ENCODE measurements at regions not wholly inside any gene's neighbourhood (a gene's known extent, or its start where the extent isn't known, plus 50 kb on each side); places are given as distances from the start of the nearest gene placed in this dataset.

- DNase-seq = peak; percentile 63
Measured at GRCh38 chr3:39000008-39000450, 51.7 kb downstream of the SCN11A start.

GRCh38 chr3:38998086-38998485 lies 53.7 kb downstream of the SCN11A start:
- no peak for DNase-seq

DNA sequence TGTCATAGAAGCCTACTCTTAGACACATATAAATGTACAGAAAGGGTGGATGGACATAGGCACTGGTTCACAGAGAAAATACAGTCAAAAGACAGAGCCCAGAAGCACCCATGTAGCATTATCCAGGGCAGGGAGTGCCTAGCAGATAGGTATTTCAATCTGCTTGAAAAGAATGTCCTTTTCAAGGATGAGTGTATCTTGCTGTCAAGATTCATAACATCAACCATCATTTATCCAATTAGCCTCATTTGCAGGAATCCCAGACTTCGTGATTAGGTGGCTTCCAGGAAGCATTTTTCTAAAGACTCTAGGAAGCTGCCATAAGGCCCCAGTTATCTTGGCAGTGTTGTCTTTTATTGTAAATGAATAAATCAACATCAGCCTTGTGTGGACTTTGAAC lies 55.6 kb downstream of the SCN11A start:
- no peak for DNase-seq

GRCh38 chr3:38994251-38994650 lies 57.5 kb downstream of the SCN11A start:
- no peak for DNase-seq

DNA sequence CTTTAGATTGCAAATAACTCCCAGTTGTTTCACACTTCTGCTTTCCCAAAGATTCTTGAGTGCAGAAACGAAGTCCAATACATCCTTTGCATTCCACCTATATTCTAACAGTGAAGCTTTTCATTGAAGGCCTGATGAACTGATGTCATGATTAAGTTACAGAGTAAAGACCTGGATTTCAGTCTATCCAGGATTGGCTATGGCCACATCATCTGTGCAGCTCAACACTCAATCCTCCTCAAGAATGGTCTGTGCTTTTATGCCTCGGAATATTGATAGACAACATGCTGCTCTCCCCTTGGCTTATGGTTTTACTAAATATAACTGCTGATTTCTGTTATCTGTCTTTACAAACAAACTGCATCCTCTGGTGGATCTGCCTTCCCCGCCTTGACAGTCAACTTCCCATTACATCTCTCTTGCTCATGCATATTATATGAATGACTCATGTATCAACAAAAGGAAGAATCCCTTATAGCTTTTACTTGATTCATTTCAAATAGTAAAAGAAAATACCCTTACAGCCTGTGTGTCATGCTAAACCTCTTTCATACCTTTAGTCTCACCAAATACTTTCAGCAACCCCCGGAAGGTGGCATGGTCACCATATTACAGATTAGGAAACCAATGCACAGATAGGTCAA lies 59.5 kb downstream of the SCN11A start:
- no peak for DNase-seq

GRCh38 chr3:38990621-38991020 lies 61.1 kb downstream of the SCN11A start:
- no peak for DNase-seq

DNA sequence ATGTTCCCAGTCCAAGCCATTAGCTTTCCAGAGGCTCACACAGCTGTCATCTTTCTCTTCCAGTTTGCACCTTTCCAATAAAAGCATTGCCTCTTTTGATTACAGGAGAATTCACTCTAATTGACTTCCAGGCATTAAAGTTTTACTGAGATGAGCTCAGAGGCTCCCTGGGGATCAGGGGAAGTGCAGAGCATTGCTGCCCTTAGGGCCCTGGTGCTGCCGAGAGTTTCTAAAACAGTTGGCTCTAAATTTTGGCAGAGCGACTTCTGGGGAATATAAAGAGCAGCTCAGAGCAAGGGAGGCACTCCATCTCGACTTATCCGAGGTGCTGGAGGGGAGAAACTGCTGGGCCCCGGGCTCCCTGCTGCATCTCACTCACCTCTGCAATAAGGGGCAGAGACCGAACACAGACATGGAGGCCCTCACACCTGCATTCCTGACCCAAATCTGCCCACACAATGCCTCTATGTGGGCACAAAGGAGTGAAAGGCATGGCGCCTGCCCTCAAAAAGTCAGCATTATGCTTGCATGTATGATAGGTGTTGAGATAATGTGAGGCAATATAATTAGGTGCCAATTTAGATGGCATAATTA lies 61.7 kb downstream of the SCN11A start:
- peak; percentile 19 for DNase-seq

GRCh38 chr3:38988955-38989354 lies 62.8 kb downstream of the SCN11A start:
- no peak for DNase-seq

- DNase-seq = no peak
Measured at GRCh38 chr3:38987456-38987855, 64.3 kb downstream of the SCN11A start.

DNA sequence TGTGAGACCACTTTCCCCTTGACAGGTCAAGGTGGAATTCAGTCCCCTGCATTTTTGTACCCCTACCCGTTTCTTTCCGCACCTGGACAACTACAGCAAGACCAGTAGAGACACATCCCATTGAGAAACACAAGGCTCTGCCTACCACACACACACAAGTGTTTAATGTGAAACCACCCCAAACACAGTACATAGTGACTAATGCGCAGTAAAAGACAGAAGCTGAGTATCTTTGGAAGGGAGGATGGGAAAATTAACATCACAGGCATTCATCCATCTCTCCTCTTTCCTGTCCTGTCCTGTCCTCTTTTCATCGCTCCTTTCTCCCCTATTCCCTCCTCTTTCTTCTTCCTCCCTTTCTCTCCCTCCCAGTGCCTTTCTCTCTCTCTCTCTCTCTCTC lies 64.8 kb downstream of the SCN11A start:
- no peak for DNase-seq

DNA sequence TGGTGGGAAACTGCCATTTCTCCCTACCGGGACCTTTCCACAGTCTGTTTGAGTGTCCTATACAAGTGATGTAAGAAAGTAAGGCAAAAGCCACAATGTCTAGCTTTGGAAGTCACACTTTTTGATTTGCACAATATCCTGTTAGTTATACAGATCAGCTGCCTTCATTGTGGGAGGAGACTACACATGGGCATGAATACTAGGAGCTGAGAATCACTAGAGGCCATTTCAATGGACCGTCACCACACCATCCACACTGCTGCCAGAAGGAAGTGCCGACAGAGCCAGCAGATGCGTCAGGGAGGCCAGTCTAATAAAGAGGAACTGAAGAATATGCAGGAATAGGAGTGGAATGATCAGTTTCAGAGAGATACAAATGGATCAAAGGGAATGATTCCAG lies 65.8 kb downstream of the SCN11A start:
- DNase-seq = no peak

DNA sequence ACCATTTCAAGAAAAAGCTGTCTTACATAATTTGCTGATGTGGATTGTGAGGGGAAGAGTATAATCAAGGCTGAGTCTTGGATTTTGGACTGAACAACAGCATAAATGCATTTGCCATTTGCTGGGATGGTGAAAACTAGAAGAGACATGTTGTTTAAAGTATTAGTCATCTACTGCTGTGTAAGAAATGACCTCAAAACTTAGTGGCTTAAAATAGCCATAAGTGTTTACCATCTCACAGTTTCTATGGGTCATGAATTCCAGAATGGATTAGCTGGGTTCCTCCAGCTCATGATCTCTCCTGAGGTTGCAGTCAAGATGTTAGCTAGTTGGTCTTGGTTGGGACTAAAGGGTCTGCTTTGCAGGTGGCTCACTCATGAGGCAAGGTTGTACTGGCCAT lies 66.2 kb downstream of the SCN11A start:
- no peak for DNase-seq

- DNase-seq = no peak
Measured at GRCh38 chr3:38984731-38985130, 67.0 kb downstream of the SCN11A start.

DNA sequence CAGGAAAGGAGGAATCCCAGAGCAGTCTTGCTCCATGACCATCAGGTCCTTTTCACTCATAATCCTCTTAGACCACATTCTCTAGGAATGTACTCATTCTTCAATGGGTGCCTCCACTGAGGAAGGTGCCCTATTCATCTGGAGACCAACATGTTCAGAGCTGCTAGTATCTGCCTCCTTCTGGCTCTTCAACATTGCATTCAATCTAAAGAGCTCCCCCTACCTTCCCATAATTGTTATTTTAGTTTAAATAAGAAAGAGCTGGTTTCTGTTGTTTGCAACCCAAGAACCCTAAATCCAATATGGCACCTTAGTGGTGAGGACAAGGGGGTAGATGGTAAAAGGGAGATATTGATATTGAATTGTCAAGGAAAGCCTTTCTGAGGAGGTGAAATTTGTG lies 67.6 kb downstream of the SCN11A start:
- DNase-seq = no peak

DNA sequence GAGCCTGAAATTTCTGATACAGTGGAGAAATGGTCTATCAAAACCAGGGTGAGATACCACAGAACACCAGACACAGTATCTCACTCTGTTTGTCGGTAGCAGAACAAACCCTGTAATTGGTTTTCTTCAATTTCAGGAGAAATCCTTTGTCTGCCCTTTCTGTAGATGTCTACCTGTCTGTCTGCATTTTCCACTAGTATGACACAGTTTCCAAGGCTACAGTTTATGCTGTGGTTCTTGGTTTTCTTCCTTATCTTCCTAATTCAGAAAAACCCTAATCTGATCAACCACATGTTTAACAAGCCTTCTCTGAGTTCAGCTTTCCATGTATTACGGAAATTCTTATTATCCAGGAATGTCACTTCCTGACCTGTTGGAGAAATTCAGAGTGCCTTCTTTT lies 70.8 kb downstream of the SCN11A start:
- DNase-seq = no peak

- DNase-seq = no peak
Measured at GRCh38 chr3:38978729-38979128, 73.0 kb downstream of the SCN11A start.

DNA sequence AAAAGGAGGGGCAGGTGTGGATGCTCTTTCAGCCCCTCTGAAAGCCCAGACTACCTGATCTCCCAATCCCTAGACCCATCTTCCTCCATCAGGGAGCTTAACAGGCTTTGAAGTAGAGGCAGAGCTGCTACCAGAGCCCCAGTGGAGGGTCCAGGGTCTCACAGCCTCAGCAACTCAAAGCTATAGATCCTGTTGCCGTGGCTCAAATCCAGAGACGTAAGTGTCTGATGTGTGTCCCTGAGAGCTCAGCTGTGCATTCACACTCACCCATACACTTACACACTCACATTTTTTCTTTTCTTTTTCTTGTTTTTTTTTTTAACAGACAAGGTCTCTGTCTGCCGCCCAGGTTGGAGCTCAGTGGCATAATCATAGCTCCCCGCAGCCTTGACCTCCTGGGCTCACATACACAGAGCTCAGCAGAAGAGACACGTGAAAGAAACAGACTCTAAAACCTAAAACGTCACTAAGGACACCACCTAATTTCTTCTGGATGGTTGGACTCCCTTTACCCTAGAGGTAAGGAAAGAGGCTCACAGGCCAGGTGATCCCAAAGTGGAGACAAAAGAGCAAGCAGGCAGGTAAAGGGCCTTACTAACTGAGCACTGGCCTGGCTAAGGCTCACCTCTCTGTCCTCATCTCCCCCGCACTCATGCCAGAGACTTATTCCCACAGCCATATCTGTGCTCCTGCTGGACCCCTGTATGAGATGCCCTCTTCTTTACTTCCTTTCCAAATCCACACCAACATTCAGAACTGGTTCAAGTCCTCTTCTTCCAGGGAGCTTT lies 80.7 kb downstream of the SCN11A start:
- no peak for DNase-seq

DNA sequence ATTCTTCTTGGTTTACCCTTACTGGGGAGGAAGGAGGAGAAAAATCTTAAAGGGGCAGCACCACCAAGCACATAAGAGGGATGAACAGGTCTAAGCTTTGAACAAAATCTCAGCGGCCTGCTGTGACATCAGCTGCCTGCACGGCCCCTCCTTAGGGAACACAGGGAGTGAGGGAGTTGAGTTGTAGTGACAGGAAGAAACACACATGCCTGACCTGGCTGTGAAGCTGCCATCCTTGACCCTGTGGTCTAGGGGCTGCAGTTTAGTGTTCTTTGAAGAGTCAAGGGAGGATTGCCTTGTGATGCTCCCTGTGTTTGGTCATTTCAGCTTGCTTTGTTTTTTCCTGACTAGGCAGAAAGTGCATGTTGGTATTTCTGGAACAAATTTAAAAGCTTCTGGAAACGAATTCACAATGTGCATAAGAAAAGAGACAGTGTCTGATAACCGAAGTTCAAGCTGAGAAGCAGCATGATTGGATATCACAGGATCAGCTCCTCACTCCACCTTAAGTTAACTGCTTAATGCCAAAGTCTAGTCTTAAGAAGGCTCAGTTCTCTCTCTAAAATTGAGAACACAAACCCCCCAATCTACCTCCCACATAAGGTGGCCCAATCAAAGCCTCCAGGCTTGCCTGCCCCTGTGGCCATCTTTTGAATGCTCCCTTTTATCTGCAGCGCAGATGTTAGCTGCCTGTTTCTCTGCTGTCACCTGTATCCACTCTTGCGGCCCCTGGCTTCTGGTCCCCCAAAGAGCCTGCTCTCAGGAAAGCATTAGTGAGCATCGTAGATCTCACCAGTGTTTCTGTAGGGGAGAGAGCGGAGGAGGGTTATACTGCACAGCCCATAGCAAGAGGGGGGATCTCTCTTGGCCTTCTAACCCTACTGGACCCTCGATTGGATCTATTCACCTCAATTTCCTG lies 82.2 kb downstream of the SCN11A start:
- DNase-seq = no peak

- DNase-seq = no peak
Measured at GRCh38 chr3:38968891-38969290, 82.9 kb downstream of the SCN11A start.

DNA sequence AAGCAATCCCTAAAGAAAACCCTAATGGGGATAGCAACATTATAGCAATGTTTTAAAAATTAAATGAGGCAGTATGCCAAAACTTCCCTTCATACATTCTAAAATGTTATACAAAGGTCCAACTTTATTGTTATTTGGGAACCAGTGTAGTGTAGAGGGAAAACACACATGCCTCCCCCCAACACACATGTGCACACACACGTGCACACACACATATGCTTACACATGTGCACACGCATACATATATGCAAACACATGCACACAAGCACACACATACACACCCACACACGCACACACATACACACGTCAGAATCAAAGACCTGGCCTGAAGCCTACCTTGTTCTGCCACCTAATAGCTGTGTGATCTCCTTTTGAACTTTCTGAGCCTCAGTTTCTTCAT lies 83.3 kb downstream of the SCN11A start:
- no peak for DNase-seq

GRCh38 chr3:38967693-38967989 lies 84.1 kb downstream of the SCN11A start:
- DNase-seq = no peak

- no peak for DNase-seq
Measured at GRCh38 chr3:38966811-38967692, 84.7 kb downstream of the SCN11A start.
